Prostate gland (tissue), 2 donors: ENCODE measurements at regions not wholly inside any gene's neighbourhood (a gene's known extent, or its start where the extent isn't known, plus 50 kb on each side); places are given as distances from the start of the nearest gene placed in this dataset.

Source experiments
- POLR2A ChIP-seq: fragments of 450-650 bp; IDR thresholded peaks from one replicate; pipeline ENCODE4 v1.6.1; 2016; ENCODE audit warnings: antibody characterized with exemption, mild to moderate bottlenecking
- TF ChIP-seq, protein P1 (sequence below), 4 experiments: fragments of 200-600 bp in 2 of 4; fragments of 450-650 bp in 2 of 4; sonication (generic) in 2 of 4; IDR thresholded peaks; 1 replicate in 3 of 4; 2 replicates in 1 of 4; pipeline ENCODE4 v1.5.1; 2016 to 2019; ENCODE audit warnings: antibody characterized with exemption in 4 of 4, mild to moderate bottlenecking in 2 of 4, moderate library complexity in 2 of 4

DNA sequence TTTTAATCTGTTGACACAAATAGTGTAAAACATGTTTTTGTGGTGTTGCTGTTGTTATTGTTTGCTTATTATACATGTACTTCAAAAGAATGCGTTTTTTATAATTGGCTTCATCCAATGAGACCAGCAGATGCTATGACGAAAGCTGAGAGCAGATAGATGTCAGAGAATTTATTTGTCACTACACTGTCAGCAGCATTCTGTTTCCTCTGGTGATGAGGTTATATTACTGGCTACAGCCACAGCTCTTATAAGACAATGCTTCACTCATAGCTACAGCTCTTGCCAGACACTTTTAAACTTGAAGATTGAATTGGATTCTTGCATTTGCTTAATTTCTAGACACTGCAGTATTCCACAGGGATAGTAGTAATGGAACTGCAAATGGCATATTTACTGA, 860.5 kb downstream of the TBC1D32 start:
- TF ChIP-seq, protein P1, sequence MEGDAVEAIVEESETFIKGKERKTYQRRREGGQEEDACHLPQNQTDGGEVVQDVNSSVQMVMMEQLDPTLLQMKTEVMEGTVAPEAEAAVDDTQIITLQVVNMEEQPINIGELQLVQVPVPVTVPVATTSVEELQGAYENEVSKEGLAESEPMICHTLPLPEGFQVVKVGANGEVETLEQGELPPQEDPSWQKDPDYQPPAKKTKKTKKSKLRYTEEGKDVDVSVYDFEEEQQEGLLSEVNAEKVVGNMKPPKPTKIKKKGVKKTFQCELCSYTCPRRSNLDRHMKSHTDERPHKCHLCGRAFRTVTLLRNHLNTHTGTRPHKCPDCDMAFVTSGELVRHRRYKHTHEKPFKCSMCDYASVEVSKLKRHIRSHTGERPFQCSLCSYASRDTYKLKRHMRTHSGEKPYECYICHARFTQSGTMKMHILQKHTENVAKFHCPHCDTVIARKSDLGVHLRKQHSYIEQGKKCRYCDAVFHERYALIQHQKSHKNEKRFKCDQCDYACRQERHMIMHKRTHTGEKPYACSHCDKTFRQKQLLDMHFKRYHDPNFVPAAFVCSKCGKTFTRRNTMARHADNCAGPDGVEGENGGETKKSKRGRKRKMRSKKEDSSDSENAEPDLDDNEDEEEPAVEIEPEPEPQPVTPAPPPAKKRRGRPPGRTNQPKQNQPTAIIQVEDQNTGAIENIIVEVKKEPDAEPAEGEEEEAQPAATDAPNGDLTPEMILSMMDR (IDR thresholded peaks at IDR 0.05) = no peak
- TF ChIP-seq POLR2A = no peak
